ENCODE measurements at regions not wholly inside any gene's neighbourhood (a gene's known extent, or its start where the extent isn't known, plus 50 kb on each side); places are given as distances from the start of the nearest gene placed in this dataset.

DNA sequence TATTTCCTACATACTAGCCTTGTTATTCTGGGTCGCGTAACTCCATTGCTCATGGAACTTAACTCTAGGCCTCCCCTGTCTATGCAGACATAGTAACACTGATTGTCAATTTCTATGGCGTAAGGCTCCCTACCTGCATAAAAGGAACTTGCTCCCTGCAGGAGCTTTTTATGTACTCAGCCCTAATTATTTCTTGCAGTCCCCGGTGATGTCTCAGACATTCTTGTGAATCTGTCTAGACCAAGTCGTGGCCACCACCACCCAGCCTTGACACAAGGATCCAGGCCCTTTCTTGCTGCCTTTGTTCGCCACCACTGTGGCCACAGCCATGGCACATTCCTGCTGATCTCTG lies 189.5 kb upstream of the CTAGE1 start:
- Histone ChIP-seq H3K9me3 (no peaks in the 10 kb centered on the region), H3K27me3 (peaks cover 0 to 43% (median 0%) of the 10 kb centered on the region in 4 donors), H3K4me1 (peaks cover 0 to 8% (median 0%) of the 10 kb centered on the region in 3 donors), H3K27ac (no peak overlapping the region), H3K4me3 (no peak overlapping the region), H3K36me3 (no peaks in the 10 kb centered on the region)
- no peak for DNase-seq
- 94% methylated on average over 6 of the region's 6 CpGs for WGBS, 2 donors
- no peak for TF ChIP-seq POLR2A (IDR thresholded peaks at IDR 0.05)
- TF ChIP-seq, protein P1, sequence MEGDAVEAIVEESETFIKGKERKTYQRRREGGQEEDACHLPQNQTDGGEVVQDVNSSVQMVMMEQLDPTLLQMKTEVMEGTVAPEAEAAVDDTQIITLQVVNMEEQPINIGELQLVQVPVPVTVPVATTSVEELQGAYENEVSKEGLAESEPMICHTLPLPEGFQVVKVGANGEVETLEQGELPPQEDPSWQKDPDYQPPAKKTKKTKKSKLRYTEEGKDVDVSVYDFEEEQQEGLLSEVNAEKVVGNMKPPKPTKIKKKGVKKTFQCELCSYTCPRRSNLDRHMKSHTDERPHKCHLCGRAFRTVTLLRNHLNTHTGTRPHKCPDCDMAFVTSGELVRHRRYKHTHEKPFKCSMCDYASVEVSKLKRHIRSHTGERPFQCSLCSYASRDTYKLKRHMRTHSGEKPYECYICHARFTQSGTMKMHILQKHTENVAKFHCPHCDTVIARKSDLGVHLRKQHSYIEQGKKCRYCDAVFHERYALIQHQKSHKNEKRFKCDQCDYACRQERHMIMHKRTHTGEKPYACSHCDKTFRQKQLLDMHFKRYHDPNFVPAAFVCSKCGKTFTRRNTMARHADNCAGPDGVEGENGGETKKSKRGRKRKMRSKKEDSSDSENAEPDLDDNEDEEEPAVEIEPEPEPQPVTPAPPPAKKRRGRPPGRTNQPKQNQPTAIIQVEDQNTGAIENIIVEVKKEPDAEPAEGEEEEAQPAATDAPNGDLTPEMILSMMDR (IDR thresholded peaks at IDR 0.05), result no peak
- intact Hi-C loops (cut with DNase I), result no loop called here

DNA sequence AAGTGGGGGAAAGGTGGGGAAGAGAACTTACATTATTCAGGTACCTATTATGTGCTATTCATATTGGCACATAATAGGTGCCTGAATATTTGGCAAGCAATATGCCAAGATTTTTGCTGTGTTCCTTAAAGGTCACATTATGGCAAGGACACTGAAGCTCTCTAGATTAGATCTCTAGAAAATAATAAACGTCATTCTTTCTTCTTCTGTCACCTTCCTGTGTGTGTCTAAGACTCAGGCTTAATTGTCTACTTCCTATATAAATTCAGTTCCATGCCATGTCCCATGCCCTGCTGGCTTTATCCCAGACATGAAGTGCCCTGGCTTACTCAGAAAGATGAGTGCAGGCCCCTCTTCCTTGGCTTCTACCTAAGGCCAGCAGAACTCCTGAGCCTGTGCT lies 191.1 kb upstream of the CTAGE1 start:
- intact Hi-C loops (cut with DNase I), result no loop called here
- H3K9me3 ChIP-seq, result no peaks in the 10 kb centered on the region
- TF ChIP-seq, protein P1 (IDR thresholded peaks at IDR 0.05), result no peak
- no peak for TF ChIP-seq POLR2A (IDR thresholded peaks at IDR 0.05)
- no peak overlapping the region for H3K4me3 ChIP-seq
- peaks cover 0 to 8% (median 0%) of the 10 kb centered on the region in 3 donors for H3K4me1 ChIP-seq
- H3K27ac ChIP-seq, result peak overlapping the region in 2 of 4 donors; percentile 7 to 19
- no peaks in the 10 kb centered on the region for H3K36me3 ChIP-seq
- no peak for DNase-seq
- peaks cover 0 to 55% (median 0%) of the 10 kb centered on the region in 4 donors for H3K27me3 ChIP-seq
- WGBS, 2 donors, result 46 to 55% methylated on average over 1 of the region's 1 CpG

DNA sequence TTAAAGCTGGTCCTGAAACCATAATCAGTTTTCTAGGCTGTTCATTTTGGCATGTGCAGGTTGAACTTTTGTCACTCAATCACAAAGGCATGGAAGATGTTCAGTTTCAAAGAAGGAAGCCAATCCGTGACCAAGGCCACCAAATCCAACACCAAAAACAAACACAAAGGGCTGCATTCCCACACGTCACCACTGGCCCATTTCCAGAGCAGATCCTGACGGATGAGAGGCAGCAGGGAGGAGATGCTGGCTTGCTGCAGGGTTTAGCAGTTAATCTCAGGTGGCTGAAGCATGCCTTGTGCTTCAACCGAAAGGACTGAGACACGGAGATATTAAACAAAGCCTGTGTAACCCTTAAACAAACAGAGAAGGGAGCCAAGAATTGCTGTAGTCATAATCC lies 191.9 kb upstream of the CTAGE1 start:
- Histone ChIP-seq H3K4me3 (no peak overlapping the region), H3K27ac (peak overlapping the region in 1 of 4 donors; percentile 7), H3K27me3 (peaks cover 0 to 52% (median 0%) of the 10 kb centered on the region in 4 donors), H3K36me3 (no peaks in the 10 kb centered on the region), H3K4me1 (peaks cover 0 to 8% (median 0%) of the 10 kb centered on the region in 3 donors), H3K9me3 (no peaks in the 10 kb centered on the region)
- intact Hi-C loops (cut with DNase I), result no loop called here
- 15 to 34% methylated on average over 5 of the region's 5 CpGs for WGBS, 2 donors
- no peak for DNase-seq
- TF ChIP-seq POLR2A (IDR thresholded peaks at IDR 0.05), result no peak
- TF ChIP-seq, protein P1 (IDR thresholded peaks at IDR 0.05), result peak in 1 of 6 experiments; percentile 23

DNA sequence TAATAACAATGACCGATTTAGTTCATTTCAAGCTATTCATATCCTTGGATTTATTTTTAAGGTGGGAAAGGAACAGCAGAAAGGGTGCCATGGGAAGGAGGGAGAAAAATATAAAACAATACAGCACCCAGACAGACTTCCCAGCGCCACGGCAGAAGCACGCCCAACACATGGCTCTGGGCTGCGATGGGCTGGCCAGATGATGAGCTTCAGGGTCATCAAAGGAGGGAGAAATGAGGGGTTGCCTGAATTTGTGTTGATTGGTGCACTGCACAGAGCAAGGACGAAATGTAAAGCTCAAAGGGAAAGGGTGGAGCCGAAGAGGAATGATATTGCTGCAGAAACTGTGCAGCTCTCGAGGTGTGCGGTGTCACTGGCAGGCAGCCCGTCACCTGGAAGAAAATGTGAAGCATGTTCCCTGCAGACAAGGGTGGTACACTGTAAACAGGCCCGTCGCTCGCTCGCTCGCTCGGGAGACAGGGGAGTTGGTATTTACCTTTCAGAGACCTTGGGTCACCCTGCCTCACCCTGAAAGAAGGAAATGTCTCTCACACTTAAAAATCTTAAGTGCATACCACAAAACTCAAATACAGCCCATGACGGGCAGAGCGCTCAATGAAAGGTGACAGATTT lies 195.5 kb upstream of the CTAGE1 start:
- intact Hi-C loops (cut with DNase I), result no loop called here
- no peak overlapping the region for H3K4me3 ChIP-seq
- no peak overlapping the region for H3K27ac ChIP-seq
- H3K27me3 ChIP-seq, result peaks cover 0 to 30% (median 0%) of the 10 kb centered on the region in 4 donors
- DNase-seq, result no peak
- TF ChIP-seq, protein P1 (IDR thresholded peaks at IDR 0.05), result no peak
- no peak for TF ChIP-seq POLR2A (IDR thresholded peaks at IDR 0.05)
- H3K9me3 ChIP-seq, result no peaks in the 10 kb centered on the region
- WGBS, 2 donors, result 76 to 90% methylated on average over 17 to 18 of the region's 18 CpGs
- no peaks in the 10 kb centered on the region for H3K36me3 ChIP-seq
- peaks cover 0 to 8% (median 0%) of the 10 kb centered on the region in 3 donors for H3K4me1 ChIP-seq

DNA sequence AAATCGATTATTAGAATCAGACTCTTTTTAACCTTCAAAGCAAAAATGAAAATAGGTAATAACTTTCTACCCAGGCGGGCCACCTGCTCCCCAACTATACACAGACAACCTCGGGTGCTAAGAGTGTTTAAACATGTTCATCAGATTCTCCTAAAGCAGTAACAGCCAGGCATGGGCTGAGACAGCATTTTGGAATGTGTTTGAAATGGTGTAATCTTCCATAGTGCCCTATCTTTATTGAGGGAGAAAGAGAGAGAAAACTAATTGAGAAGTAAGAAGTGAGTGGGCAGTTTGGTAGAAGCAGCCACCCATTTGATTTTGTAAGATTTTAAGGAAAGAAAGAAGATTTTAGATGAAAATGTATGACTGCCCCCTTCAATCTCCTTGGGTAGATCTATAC lies 196.1 kb upstream of the CTAGE1 start:
- no peak for DNase-seq
- intact Hi-C loops (cut with DNase I), result no loop called here
- Histone ChIP-seq H3K4me3 (no peak overlapping the region), H3K4me1 (peaks cover 0 to 8% (median 0%) of the 10 kb centered on the region in 3 donors), H3K9me3 (no peaks in the 10 kb centered on the region), H3K27ac (no peak overlapping the region), H3K36me3 (no peaks in the 10 kb centered on the region), H3K27me3 (peaks cover 0 to 29% (median 0%) of the 10 kb centered on the region in 4 donors)
- WGBS, 2 donors, result 68 to 83% methylated on average over 3 of the region's 3 CpGs
- TF ChIP-seq POLR2A (IDR thresholded peaks at IDR 0.05), result no peak
- TF ChIP-seq, protein P1 (IDR thresholded peaks at IDR 0.05), result no peak

Data from esophagus squamous epithelium (tissue), 5 donors.